IPS DF 6.9 (cell line): ENCODE measurements at regions not wholly inside any gene's neighbourhood (a gene's known extent, or its start where the extent isn't known, plus 50 kb on each side); places are given as distances from the start of the nearest gene placed in this dataset.
A peak's percentile ranks its signal among the peaks of the same experiment; 100 is the strongest.

Source experiments
- DNase-seq: peaks from one replicate; pipeline ENCODE4 v3.0.0-alpha.2; 2013; ENCODE audit warnings: low read depth, low spot score
- H3K27ac ChIP-seq: one replicate; pipeline ENCODE4 v1.5.1; 2013; ENCODE audit warnings: low read length, control low read depth
- H3K27me3 ChIP-seq: 2 replicates; pipeline ENCODE4 v1.6.1; 2013; ENCODE audit warnings: mild to moderate bottlenecking, low read length; ENCODE audit not compliant: control insufficient read depth, insufficient read depth
- H3K36me3 ChIP-seq: 2 replicates; pipeline ENCODE4 v1.6.1; 2013; ENCODE audit warnings: low read length; ENCODE audit not compliant: control insufficient read depth, insufficient read depth
- H3K4me1 ChIP-seq: 2 replicates; pipeline ENCODE4 v1.6.1; 2013; ENCODE audit warnings: low read length; ENCODE audit not compliant: control insufficient read depth, insufficient read depth
- H3K4me3 ChIP-seq: 2 replicates; pipeline ENCODE4 v1.5.1; 2013; ENCODE audit warnings: mild to moderate bottlenecking, low read length
- H3K9me3 ChIP-seq: 2 replicates; pipeline ENCODE4 v1.6.1; 2013; ENCODE audit warnings: low read length, inconsistent platforms; ENCODE audit not compliant: control insufficient read depth, insufficient read depth
- WGBS: extraction: QIAGEN DNeasy Blood & Tissue Kit; methylation state at CpG from one replicate; pipeline ENCODE4 v1.1.7; 2013; ENCODE audit warnings: mixed read lengths, missing lambda C conversion rate; ENCODE audit not compliant: insufficient read length, insufficient coverage; 5-methylcytosine and 5-hydroxymethylcytosine counted together

- 100% methylated on average over 1 of the region's 6 CpGs for WGBS
- Histone ChIP-seq H3K4me3 (no peak overlapping the region), H3K9me3 (no peaks in the 10 kb centered on the region), H3K4me1 (no peaks in the 10 kb centered on the region), H3K27ac (no peak overlapping the region), H3K27me3 (no peaks in the 10 kb centered on the region), H3K36me3 (no peaks in the 10 kb centered on the region)
- DNase-seq = no peak
Observed at GRCh38 chr3:160161921-160162320, 63.3 kb upstream of the C3orf80 start.

DNA sequence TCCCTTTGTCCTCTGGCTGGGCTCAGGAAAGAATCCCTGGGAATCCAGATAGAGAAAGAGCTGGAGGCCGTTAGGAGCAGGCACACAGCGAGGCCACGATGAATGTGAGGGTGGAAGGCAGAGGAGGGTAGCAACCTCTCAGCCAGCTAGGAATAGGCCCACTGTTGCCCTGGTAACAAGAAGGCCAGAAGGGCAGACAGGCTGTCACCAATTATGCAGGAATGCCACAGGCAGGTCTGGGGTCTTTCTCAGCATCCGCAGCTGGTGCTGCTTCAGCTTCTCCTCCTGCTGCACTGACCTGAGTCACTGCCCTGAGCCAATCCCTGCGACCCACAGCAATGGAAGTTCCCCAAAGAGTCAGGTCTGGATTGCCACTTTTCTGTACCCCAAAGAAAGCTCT is 62.8 kb upstream of the C3orf80 start:
- WGBS = no CpG with 5 or more reads among the region's 5 CpGs
- Histone ChIP-seq H3K9me3 (no peaks in the 10 kb centered on the region), H3K36me3 (no peaks in the 10 kb centered on the region), H3K27ac (no peak overlapping the region), H3K4me1 (no peaks in the 10 kb centered on the region), H3K4me3 (no peak overlapping the region), H3K27me3 (no peaks in the 10 kb centered on the region)
- DNase-seq = peak; percentile 41

- no peaks in the 10 kb centered on the region for H3K4me1 ChIP-seq
- no peaks in the 10 kb centered on the region for H3K9me3 ChIP-seq
- DNase-seq = no peak
- H3K27ac ChIP-seq = no peak overlapping the region
- H3K27me3 ChIP-seq = no peaks in the 10 kb centered on the region
- H3K36me3 ChIP-seq = no peaks in the 10 kb centered on the region
- no peak overlapping the region for H3K4me3 ChIP-seq
Observed at GRCh38 chr3:160163229-160163878, 61.9 kb upstream of the C3orf80 start.

GRCh38 chr3:160168246-160168645 is 57.0 kb upstream of the C3orf80 start:
- H3K36me3 ChIP-seq = no peaks in the 10 kb centered on the region
- H3K27me3 ChIP-seq = no peaks in the 10 kb centered on the region
- no peaks in the 10 kb centered on the region for H3K9me3 ChIP-seq
- DNase-seq = no peak
- H3K4me1 ChIP-seq = 0 out of 2 replicates have a peak, but pooled peaks cover 2% of the 10 kb centered on the region
- no CpG with 5 or more reads among the region's 2 CpGs for WGBS
- H3K4me3 ChIP-seq = no peak overlapping the region
- no peak overlapping the region for H3K27ac ChIP-seq

DNA sequence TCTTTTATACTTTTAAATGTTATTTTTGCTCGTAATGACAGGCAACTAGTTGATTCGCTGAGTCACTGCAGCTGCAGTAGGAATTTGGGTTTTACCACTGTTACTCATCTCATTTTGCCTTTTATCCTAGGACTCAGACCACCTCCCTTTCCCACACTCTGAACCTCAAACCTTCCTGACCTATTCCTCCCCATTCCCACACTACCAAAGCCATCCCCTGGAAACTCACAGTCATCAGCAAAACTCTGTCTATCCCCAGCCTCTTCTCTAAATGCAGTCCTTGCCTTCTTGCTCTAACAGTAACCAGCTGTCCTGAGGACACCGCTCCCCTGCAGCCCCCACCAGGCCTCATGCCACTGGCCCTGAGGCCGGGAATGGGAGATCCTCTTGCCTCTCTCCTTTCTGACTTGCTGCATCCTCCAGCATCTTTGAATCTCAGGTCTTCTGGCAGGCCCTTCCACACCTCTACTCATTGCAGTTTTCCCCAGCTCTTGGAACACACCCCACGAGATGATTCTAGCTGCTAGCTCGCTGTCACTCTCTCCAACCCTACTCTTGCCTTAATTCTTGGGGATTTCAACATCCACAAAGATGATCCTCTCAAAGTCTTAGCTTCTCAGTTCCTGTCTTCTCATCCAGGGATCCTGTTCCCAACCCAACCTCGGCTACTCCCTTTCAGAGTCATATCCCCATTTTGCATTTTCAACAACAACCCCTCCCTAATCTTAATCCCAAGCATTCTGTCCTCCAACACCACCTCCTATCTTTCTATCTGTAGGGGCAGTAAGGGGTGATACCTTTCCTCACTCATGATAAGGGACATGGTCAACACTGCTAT is 55.9 kb upstream of the C3orf80 start:
- H3K9me3 ChIP-seq = no peaks in the 10 kb centered on the region
- no CpG with 5 or more reads among the region's 7 CpGs for WGBS
- H3K27ac ChIP-seq = no peak overlapping the region
- no peak for DNase-seq
- no peaks in the 10 kb centered on the region for H3K36me3 ChIP-seq
- H3K27me3 ChIP-seq = no peaks in the 10 kb centered on the region
- H3K4me3 ChIP-seq = no peak overlapping the region
- 0 out of 2 replicates have a peak, but pooled peaks cover 2% of the 10 kb centered on the region for H3K4me1 ChIP-seq

GRCh38 chr3:160170409-160171370 is 54.5 kb upstream of the C3orf80 start:
- Histone ChIP-seq H3K36me3 (no peaks in the 10 kb centered on the region), H3K4me3 (no peak overlapping the region), H3K27me3 (no peaks in the 10 kb centered on the region), H3K4me1 (0 out of 2 replicates have a peak, but pooled peaks cover 2% of the 10 kb centered on the region), H3K27ac (no peak overlapping the region), H3K9me3 (no peaks in the 10 kb centered on the region)
- whole genome bisulfite sequencing = no CpG with 5 or more reads among the region's 3 CpGs
- DNase-seq = no peak

DNA sequence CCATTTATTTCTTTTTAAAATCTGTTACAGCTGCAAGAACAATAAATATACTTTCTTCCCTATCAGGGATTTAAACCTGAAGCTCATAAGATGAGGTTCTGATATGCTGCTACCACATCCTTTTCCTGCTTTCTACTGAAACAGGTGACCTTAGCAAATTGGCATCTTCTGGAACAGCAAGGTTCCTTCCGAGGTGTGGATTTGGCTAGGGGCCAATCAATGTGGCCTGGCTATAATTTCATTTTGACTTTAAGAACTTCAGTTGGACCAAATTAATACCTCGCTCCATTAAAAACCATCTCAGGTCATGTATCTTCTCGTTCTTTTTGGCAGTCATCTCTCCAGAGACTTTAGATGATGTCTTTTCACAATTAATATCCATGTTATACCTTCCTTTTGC is 53.4 kb upstream of the C3orf80 start:
- H3K4me1 ChIP-seq = 0 out of 2 replicates have a peak, but pooled peaks cover 2% of the 10 kb centered on the region
- no peak overlapping the region for H3K4me3 ChIP-seq
- WGBS = no CpG with 5 or more reads among the region's 3 CpGs

DNA sequence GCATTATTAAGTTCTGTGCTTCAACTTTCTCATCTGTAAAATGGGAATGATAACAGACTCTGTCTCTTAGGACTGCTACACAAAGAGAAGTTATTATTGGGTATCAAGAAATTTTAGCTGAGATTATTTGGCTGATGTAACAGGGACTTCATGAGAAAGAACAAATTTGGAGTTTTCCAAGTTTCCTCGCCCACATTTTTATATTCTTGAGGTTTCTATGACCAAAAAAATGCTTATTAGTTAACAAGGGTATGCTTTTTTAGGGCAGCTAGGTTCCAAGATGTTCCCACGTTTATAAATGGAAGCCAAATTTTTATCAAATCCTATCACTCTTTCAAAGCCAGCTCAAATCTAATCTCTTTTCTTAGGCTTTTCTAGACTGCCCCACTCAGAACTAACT is 50.6 kb upstream of the C3orf80 start:
- no peaks in the 10 kb centered on the region for H3K36me3 ChIP-seq
- no peak for DNase-seq
- H3K27ac ChIP-seq = no peak overlapping the region
- H3K4me1 ChIP-seq = no peaks in the 10 kb centered on the region
- WGBS = no CpG with 5 or more reads among the region's 2 CpGs
- no peaks in the 10 kb centered on the region for H3K27me3 ChIP-seq
- H3K4me3 ChIP-seq = no peak overlapping the region
- H3K9me3 ChIP-seq = no peaks in the 10 kb centered on the region

More for the DNA sequence above, 53.4 kb upstream of the C3orf80 start:
- DNase-seq = no peak
- Histone ChIP-seq H3K36me3 (no peaks in the 10 kb centered on the region), H3K27me3 (no peaks in the 10 kb centered on the region), H3K27ac (no peak overlapping the region), H3K9me3 (no peaks in the 10 kb centered on the region)
